ENCODE measurements at regions not wholly inside any gene's neighbourhood (a gene's known extent, or its start where the extent isn't known, plus 50 kb on each side); places are given as distances from the start of the nearest gene placed in this dataset.
"Not testable (repeated sequence)": the region's sequence is repeated elsewhere in the genome, so short reads cannot be mapped to it uniquely, and the experiment has no call there.

GRCh38 chr7:92909686-92910475, 73.5 kb upstream of the CDK6 start:
- no peak for DNase-seq

GRCh38 chr7:92904244-92905131, 68.1 kb upstream of the CDK6 start:
- no peak for DNase-seq

GRCh38 chr7:92898798-92899197, 62.4 kb upstream of the CDK6 start:
- DNase-seq: no peak

- DNase-seq: not testable (repeated sequence)
These were observed 58.5 kb upstream of the CDK6 start for GRCh38 chr7:92894857-92895256.

- no peak for DNase-seq
These were observed 52.7 kb upstream of the CDK6 start for GRCh38 chr7:92889081-92889480.

Data from NCI-H510A (cell line).